ENCODE measurements at regions not wholly inside any gene's neighbourhood (a gene's known extent, or its start where the extent isn't known, plus 50 kb on each side); places are given as distances from the start of the nearest gene placed in this dataset.

DNA sequence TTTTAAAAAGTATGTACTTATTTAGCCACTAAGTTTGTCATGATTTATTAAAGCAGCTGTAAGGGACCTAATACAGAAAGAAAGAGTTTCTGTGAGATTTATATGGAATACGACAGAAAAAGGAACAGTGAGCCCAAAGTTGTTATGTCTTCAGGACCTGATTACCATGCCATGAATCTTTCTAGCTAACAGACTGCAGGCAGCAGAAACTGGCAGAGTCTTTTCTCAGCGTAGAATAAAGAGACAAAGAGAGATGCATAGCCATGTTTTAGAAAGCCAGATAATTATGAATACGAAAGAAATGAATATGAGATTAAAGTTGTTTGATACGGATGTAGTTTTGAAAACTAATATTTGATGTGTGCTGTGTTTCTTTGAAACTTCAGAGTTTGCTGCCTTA is 624.1 kb upstream of the ADGRB3 start:
- TF ChIP-seq, protein P1, sequence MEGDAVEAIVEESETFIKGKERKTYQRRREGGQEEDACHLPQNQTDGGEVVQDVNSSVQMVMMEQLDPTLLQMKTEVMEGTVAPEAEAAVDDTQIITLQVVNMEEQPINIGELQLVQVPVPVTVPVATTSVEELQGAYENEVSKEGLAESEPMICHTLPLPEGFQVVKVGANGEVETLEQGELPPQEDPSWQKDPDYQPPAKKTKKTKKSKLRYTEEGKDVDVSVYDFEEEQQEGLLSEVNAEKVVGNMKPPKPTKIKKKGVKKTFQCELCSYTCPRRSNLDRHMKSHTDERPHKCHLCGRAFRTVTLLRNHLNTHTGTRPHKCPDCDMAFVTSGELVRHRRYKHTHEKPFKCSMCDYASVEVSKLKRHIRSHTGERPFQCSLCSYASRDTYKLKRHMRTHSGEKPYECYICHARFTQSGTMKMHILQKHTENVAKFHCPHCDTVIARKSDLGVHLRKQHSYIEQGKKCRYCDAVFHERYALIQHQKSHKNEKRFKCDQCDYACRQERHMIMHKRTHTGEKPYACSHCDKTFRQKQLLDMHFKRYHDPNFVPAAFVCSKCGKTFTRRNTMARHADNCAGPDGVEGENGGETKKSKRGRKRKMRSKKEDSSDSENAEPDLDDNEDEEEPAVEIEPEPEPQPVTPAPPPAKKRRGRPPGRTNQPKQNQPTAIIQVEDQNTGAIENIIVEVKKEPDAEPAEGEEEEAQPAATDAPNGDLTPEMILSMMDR (IDR thresholded peaks at IDR 0.05; ENCODE audit: insufficient read depth, low read length, missing control alignments), result no peak
- ChIA-PET POLR2A (no interaction called here), CTCF (no interaction called here)
- no peak for DNase-seq (ENCODE audit: low read depth, low spot score)
- H3K4me3 ChIP-seq (ENCODE audit: low read depth, low read length), result no peak overlapping the region

DNA sequence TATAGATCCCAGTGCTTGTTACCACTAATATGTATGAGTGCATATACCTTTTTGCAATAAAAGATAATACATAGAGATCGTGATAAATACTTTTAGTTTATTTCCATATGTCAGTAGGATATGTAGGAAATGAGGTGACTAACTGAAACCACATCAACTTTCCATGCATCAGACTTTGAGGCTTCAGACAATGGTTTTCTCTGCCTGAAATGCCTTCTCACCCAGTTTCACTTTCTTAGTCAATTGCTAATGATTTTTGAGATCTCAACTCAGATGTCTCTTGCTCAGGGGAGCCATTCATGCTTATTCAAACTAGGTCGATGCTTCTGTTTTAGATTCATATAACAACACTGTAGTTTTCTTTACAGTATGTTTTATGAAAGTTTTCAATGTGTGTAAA is 626.6 kb upstream of the ADGRB3 start:
- CTCF ChIA-PET, result no interaction called here
- POLR2A ChIA-PET, result no interaction called here
- H3K4me3 ChIP-seq (ENCODE audit: low read depth, low read length), result no peak overlapping the region

DNA sequence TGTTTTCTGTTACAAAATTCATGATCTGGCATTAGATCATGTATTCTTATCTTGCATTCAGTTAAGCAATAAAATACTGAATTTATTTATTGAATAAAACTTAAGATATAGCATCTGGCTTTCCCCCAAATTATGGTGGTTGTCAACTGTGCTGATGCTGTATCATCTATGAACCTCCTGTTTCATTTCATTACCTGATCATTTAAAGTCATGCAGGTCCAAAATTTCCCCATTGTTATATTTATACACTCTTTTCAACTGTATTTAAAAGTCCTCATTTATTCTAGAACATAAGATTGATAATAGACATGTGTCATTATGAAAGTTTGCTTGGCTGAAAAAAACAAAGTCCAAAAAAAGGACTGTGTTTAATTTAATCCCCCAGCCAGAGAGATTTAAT is 627.4 kb upstream of the ADGRB3 start:
- H3K4me3 ChIP-seq (ENCODE audit: low read depth, low read length), result no peak overlapping the region
- CTCF ChIA-PET, result no interaction called here
- TF ChIP-seq, protein P1 (IDR thresholded peaks at IDR 0.05; ENCODE audit: insufficient read depth, low read length, missing control alignments), result no peak
- no peak for DNase-seq (ENCODE audit: low read depth, low spot score)
- POLR2A ChIA-PET, result no interaction called here

More for the DNA sequence above, 626.6 kb upstream of the ADGRB3 start:
- TF ChIP-seq, protein P1 (IDR thresholded peaks at IDR 0.05; ENCODE audit: insufficient read depth, low read length, missing control alignments), result no peak
- no peak for DNase-seq (ENCODE audit: low read depth, low spot score)

DNA sequence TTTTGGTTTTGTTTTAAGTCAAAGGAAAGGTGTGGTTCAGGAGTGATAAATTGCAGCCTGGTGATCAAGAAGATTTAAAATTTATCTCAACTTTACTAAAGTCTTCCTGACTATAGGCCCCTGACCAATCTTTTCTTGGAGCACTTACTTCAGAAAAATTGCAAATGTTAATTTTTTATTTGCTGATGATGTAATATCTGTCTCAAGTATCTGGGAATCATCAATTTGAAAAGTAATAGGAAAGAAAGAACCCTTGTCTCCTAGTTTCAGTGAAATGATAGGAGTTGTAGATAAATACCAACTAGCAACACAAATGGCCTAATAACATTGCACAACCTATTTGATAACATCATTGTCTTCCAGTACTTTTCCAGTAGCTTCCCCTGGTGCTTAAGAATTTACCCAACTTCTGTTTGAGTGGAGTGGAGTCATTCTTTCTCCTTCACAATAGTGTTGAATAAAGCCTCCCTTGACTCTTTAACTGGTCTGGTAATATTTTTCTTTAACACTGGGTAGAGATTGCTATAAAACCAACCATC is 648.3 kb upstream of the ADGRB3 start:
- ChIA-PET POLR2A (no interaction called here), CTCF (no interaction called here)
- TF ChIP-seq, protein P1 (IDR thresholded peaks at IDR 0.05; ENCODE audit: insufficient read depth, low read length, missing control alignments), result no peak
- H3K4me3 ChIP-seq (ENCODE audit: low read depth, low read length), result no peak overlapping the region
- DNase-seq (ENCODE audit: low read depth, low spot score), result no peak

DNA sequence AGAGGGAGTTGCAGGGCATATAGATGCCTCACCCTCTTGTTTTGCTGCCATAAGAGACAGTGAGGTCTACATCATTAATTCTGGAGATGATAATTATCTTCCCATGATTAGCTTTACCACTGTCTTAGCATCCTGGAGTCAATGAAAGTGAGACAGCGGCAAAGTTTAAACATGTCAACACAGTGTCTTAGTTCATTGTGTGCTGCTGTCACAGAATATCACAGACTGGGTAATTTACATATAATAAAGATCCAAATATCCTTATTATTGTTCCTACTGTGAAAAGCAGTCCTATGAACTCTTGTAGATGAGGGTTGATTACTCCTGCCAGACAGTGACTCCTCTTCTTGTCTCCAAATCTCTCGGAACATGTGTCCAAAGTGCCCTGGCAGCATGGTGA is 658.6 kb upstream of the ADGRB3 start:
- POLR2A ChIA-PET, result no interaction called here
- TF ChIP-seq, protein P1 (IDR thresholded peaks at IDR 0.05; ENCODE audit: insufficient read depth, low read length, missing control alignments), result no peak
- CTCF ChIA-PET, result no interaction called here
- no peak overlapping the region for H3K4me3 ChIP-seq (ENCODE audit: low read depth, low read length)
- no peak for DNase-seq (ENCODE audit: low read depth, low spot score)

DNA sequence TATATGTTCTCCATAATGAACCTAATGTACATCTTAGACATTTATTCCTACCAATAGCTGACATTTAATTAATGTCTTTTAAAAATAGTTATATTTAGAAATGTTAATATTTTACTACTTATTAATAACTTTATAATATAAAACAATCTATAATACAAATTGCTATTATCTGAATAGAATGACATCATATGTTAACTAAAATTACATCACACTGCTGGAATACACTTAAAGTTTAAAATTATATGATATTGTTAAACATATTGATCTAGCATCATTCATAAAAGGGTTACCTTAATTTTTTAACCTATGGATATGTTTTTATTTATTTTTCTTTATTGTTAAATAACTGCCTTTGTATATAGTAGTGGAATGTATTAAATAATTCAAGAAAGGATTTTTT is 660.2 kb upstream of the ADGRB3 start:
- POLR2A ChIA-PET, result no interaction called here

More for the DNA sequence above, 660.2 kb upstream of the ADGRB3 start:
- TF ChIP-seq, protein P1 (IDR thresholded peaks at IDR 0.05; ENCODE audit: insufficient read depth, low read length, missing control alignments), result no peak
- no peak for DNase-seq (ENCODE audit: low read depth, low spot score)
- CTCF ChIA-PET, result no interaction called here
- no peak overlapping the region for H3K4me3 ChIP-seq (ENCODE audit: low read depth, low read length)

All from AG04449 (cell line).